Neural progenitor cell (in vitro differentiated cells): ENCODE measurements at regions not wholly inside any gene's neighbourhood (a gene's known extent, or its start where the extent isn't known, plus 50 kb on each side); places are given as distances from the start of the nearest gene placed in this dataset.
"Not testable (repeated sequence)": the region's sequence is repeated elsewhere in the genome, so short reads cannot be mapped to it uniquely, and the experiment has no call there.

Source experiments
- DNase-seq: peaks from one replicate; pipeline ENCODE4 v3.0.0-alpha.2; 2016; ENCODE audit warnings: low spot score
- H2AFZ ChIP-seq: fragments of 200-600 bp; sonication (generic); replicated peaks from 2 replicates; pipeline ENCODE4 v1.6.1; 2016; ENCODE audit warnings: antibody characterized with exemption
- H3F3A ChIP-seq: fragments of 200-600 bp; sonication (generic); 2 replicates; pipeline ENCODE4 v1.6.1; 2016; ENCODE audit warnings: antibody characterized with exemption, low read depth
- H3K27ac ChIP-seq: fragments of 200-600 bp; sonication (generic); 2 replicates; pipeline ENCODE4 v1.5.1; 2016; ENCODE audit warnings: mild to moderate bottlenecking
- H3K27me3 ChIP-seq: fragments of 200-600 bp; sonication (generic); 2 replicates; pipeline ENCODE4 v1.6.1; 2016; ENCODE audit warnings: mild to moderate bottlenecking, moderate library complexity
- H3K36me3 ChIP-seq: fragments of 200-600 bp; sonication (generic); 2 replicates; pipeline ENCODE4 v1.5.1; 2016
- H3K4me1 ChIP-seq: fragments of 200-600 bp; sonication (generic); 2 replicates; pipeline ENCODE4 v1.6.1; 2016; ENCODE audit warnings: mixed run types
- H3K4me2 ChIP-seq: fragments of 200-600 bp; sonication (generic); 2 replicates; pipeline ENCODE4 v1.6.1; 2016
- H3K4me3 ChIP-seq: fragments of 200-600 bp; sonication (generic); 2 replicates; pipeline ENCODE4 v1.5.1; 2016
- H3K79me2 ChIP-seq: fragments of 200-600 bp; sonication (generic); 2 replicates; pipeline ENCODE4 v1.6.1; 2016; ENCODE audit warnings: low read depth
- H3K9ac ChIP-seq: fragments of 200-600 bp; sonication (generic); 2 replicates; pipeline ENCODE4 v1.6.1; 2016
- H3K9me3 ChIP-seq: fragments of 200-600 bp; sonication (generic); 2 replicates; pipeline ENCODE4 v1.5.1; 2016; ENCODE audit warnings: low read depth
- H4K20me1 ChIP-seq: fragments of 200-600 bp; sonication (generic); 2 replicates; pipeline ENCODE4 v1.6.1; 2016; ENCODE audit warnings: low read depth
- H3K27ac Mint-ChIP-seq: 3 replicates; pipeline ENCODE4 v1.8.0; 2021; ENCODE audit warnings: mixed read lengths
- H3K27me3 Mint-ChIP-seq: 2 replicates; pipeline ENCODE4 v1.8.0; 2022; ENCODE audit warnings: low read depth, mild to moderate bottlenecking, inconsistent platforms, moderate library complexity, mixed read lengths; ENCODE audit not compliant: insufficient read depth
- H3K36me3 Mint-ChIP-seq: 3 replicates; pipeline ENCODE4 v1.8.0; 2021; ENCODE audit warnings: mixed read lengths
- H3K4me1 Mint-ChIP-seq: 3 replicates; pipeline ENCODE4 v1.8.0; 2021; ENCODE audit warnings: mixed read lengths
- H3K4me3 Mint-ChIP-seq: 3 replicates; pipeline ENCODE4 v1.8.0; 2021; ENCODE audit warnings: mild to moderate bottlenecking, moderate library complexity, mixed read lengths
- H3K9me3 Mint-ChIP-seq: 3 replicates; pipeline ENCODE4 v1.8.0; 2020; ENCODE audit warnings: mixed read lengths
- CTCF ChIP-seq: fragments of 200-600 bp; sonication (generic); IDR thresholded peaks from 2 replicates; pipeline ENCODE4 v1.5.1; 2017; ENCODE audit warnings: antibody characterized with exemption, mild to moderate bottlenecking
- EZH2 ChIP-seq: fragments of 200-600 bp; sonication (generic); IDR thresholded peaks from 2 replicates; pipeline ENCODE4 v1.6.1; 2017; ENCODE audit warnings: antibody characterized with exemption, mild to moderate bottlenecking, moderate library complexity
- EZH2phosphoT487 ChIP-seq: fragments of 200-600 bp; sonication (generic); IDR thresholded peaks from 2 replicates; pipeline ENCODE4 v1.6.1; 2017; ENCODE audit warnings: antibody characterized with exemption

GRCh38 chr20:50360218-50360672 is 149.9 kb upstream of the PTPN1 start:
- no peak overlapping the region for H2AFZ ChIP-seq
- no peak overlapping the region for H3K4me2 ChIP-seq
- TF ChIP-seq EZH2phosphoT487 (no peak), EZH2 (no peak), CTCF (no peak)
- Mint-ChIP-seq H3K27me3 (peaks cover 7% of the 10 kb centered on the region), H3K9me3 (no peaks in the 10 kb centered on the region), H3K4me3 (no peak overlapping the region), H3K27ac (no peak overlapping the region), H3K4me1 (peaks cover 1% of the 10 kb centered on the region), H3K36me3 (no peaks in the 10 kb centered on the region)
- H3K9ac ChIP-seq = no peak overlapping the region
- no peaks in the 10 kb centered on the region for H4K20me1 ChIP-seq
- no peaks in the 10 kb centered on the region for H3K27me3 ChIP-seq
- no peak overlapping the region for H3K4me3 ChIP-seq
- H3F3A ChIP-seq = no peaks in the 10 kb centered on the region
- H3K9me3 ChIP-seq = no peaks in the 10 kb centered on the region
- H3K79me2 ChIP-seq = no peaks in the 10 kb centered on the region
- no peaks in the 10 kb centered on the region for H3K4me1 ChIP-seq
- H3K27ac ChIP-seq = no peak overlapping the region
- no peak for DNase-seq
- no peaks in the 10 kb centered on the region for H3K36me3 ChIP-seq

- Histone ChIP-seq H3K79me2 (no peaks in the 10 kb centered on the region), H3K4me2 (no peak overlapping the region), H3K4me1 (no peaks in the 10 kb centered on the region), H3K36me3 (no peaks in the 10 kb centered on the region), H2AFZ (peak overlapping the region; percentile 50), H3K9ac (peak overlapping the region; percentile 20), H4K20me1 (no peaks in the 10 kb centered on the region), H3K9me3 (no peaks in the 10 kb centered on the region), H3F3A (no peaks in the 10 kb centered on the region), H3K27ac (no peak overlapping the region), H3K4me3 (no peak overlapping the region), H3K27me3 (no peaks in the 10 kb centered on the region)
- H3K27ac Mint-ChIP-seq = no peak overlapping the region
- TF ChIP-seq CTCF (no peak), EZH2 (no peak), EZH2phosphoT487 (no peak)
- no peaks in the 10 kb centered on the region for H3K4me1 Mint-ChIP-seq
- no peak for DNase-seq
- no peaks in the 10 kb centered on the region for H3K9me3 Mint-ChIP-seq
- H3K36me3 Mint-ChIP-seq = no peaks in the 10 kb centered on the region
- H3K27me3 Mint-ChIP-seq = peaks cover 5% of the 10 kb centered on the region
- H3K4me3 Mint-ChIP-seq = no peak overlapping the region
Measured at GRCh38 chr20:50360921-50361320, 149.3 kb upstream of the PTPN1 start.

GRCh38 chr20:50362177-50362576 is 148.0 kb upstream of the PTPN1 start:
- H3K4me3 Mint-ChIP-seq, H3K4me3 ChIP-seq, H3K4me2 ChIP-seq, H3K36me3 ChIP-seq, H4K20me1 ChIP-seq, DNase-seq, H3K27me3 ChIP-seq, H3K79me2 ChIP-seq, H3K4me1 ChIP-seq, H3K27me3 Mint-ChIP-seq, H3K9me3 ChIP-seq, H3K27ac ChIP-seq, H2AFZ ChIP-seq, H3F3A ChIP-seq, H3K9me3 Mint-ChIP-seq, H3K4me1 Mint-ChIP-seq, H3K27ac Mint-ChIP-seq, H3K9ac ChIP-seq, H3K36me3 Mint-ChIP-seq: not testable (repeated sequence)

- H4K20me1 ChIP-seq = no peaks in the 10 kb centered on the region
- H3K9me3 Mint-ChIP-seq = no peaks in the 10 kb centered on the region
- no peaks in the 10 kb centered on the region for H3K79me2 ChIP-seq
- H3K4me1 ChIP-seq = no peaks in the 10 kb centered on the region
- no peak overlapping the region for H3K4me3 Mint-ChIP-seq
- H3K27ac ChIP-seq = no peak overlapping the region
- H3K4me1 Mint-ChIP-seq = peaks cover 4% of the 10 kb centered on the region
- no peaks in the 10 kb centered on the region for H3K27me3 ChIP-seq
- no peaks in the 10 kb centered on the region for H3F3A ChIP-seq
- no peak overlapping the region for H3K9ac ChIP-seq
- H3K27me3 Mint-ChIP-seq = peaks cover 6% of the 10 kb centered on the region
- no peaks in the 10 kb centered on the region for H3K9me3 ChIP-seq
- H3K4me3 ChIP-seq = no peak overlapping the region
- no peak for DNase-seq
- H2AFZ ChIP-seq = no peak overlapping the region
- no peaks in the 10 kb centered on the region for H3K36me3 Mint-ChIP-seq
- no peak overlapping the region for H3K27ac Mint-ChIP-seq
- TF ChIP-seq EZH2phosphoT487 (no peak), EZH2 (no peak), CTCF (no peak)
- H3K4me2 ChIP-seq = no peak overlapping the region
- no peaks in the 10 kb centered on the region for H3K36me3 ChIP-seq
Measured at GRCh38 chr20:50363027-50363426, 147.2 kb upstream of the PTPN1 start.
